Fibroblast of lung (primary cell): ENCODE measurements at regions not wholly inside any gene's neighbourhood (a gene's known extent, or its start where the extent isn't known, plus 50 kb on each side); places are given as distances from the start of the nearest gene placed in this dataset.
"Not testable (repeated sequence)": the region's sequence is repeated elsewhere in the genome, so short reads cannot be mapped to it uniquely, and the experiment has no call there.

ENCODE experiments used
- DNase-seq, 2 donors: peaks; one replicate each; pipeline versions ENCODE4 v3.0.0 to v3.0.0-alpha.2; 2010; ENCODE audit warnings: low read depth in 2 of 2
- H2AFZ ChIP-seq: 2 replicates; pipeline ENCODE4 v1.5.1; 2012; ENCODE audit warnings: low read length, control low read depth, inconsistent platforms
- H3K27ac ChIP-seq: 2 replicates; pipeline ENCODE4 v1.5.1; 2011; ENCODE audit warnings: low read length, control low read depth; ENCODE audit not compliant: insufficient read depth
- H3K27me3 ChIP-seq: 2 replicates; pipeline ENCODE4 v1.5.1; 2011; ENCODE audit warnings: mild to moderate bottlenecking, low read length; ENCODE audit not compliant: control insufficient read depth, insufficient read depth
- H3K36me3 ChIP-seq: 2 replicates; pipeline ENCODE4 v1.5.1; 2011; ENCODE audit warnings: low read length; ENCODE audit not compliant: control insufficient read depth, insufficient read depth
- H3K4me1 ChIP-seq: 2 replicates; pipeline ENCODE4 v1.5.1; 2011; ENCODE audit warnings: low read length; ENCODE audit not compliant: control insufficient read depth, insufficient read depth; ENCODE audit errors: extremely low read depth
- H3K4me2 ChIP-seq: 2 replicates; pipeline ENCODE4 v1.5.1; 2011; ENCODE audit warnings: low read length, control low read depth; ENCODE audit not compliant: insufficient read depth; ENCODE audit errors: extremely low read depth
- H3K4me3 ChIP-seq, 4 experiments: fragments of 200-600 bp in 1 of 4; sonication (generic) in 1 of 4; replicated peaks in 1 of 4; 2 replicates each; pipeline ENCODE4 v1.5.1; 2011 to 2016; ENCODE audit warnings: low read length in 4 of 4, low read depth in 3 of 4, mild to moderate bottlenecking in 3 of 4, control low read depth in 2 of 4, inconsistent platforms in 1 of 4, mixed read lengths in 1 of 4; ENCODE audit not compliant: insufficient read depth in 1 of 4; ENCODE audit errors: control extremely low read depth in 1 of 4
- H3K79me2 ChIP-seq: 2 replicates; pipeline ENCODE4 v1.5.1; 2012; ENCODE audit warnings: mild to moderate bottlenecking, low read length, inconsistent platforms; ENCODE audit not compliant: control insufficient read depth, insufficient read depth
- H3K9ac ChIP-seq: 2 replicates; pipeline ENCODE4 v1.5.1; 2011; ENCODE audit warnings: mild to moderate bottlenecking, low read length, control low read depth; ENCODE audit not compliant: insufficient read depth
- H3K9me3 ChIP-seq: 2 replicates; pipeline ENCODE4 v1.5.1; 2012; ENCODE audit warnings: low read depth, low read length; ENCODE audit not compliant: control insufficient read depth, insufficient read depth
- H4K20me1 ChIP-seq: 2 replicates; pipeline ENCODE4 v1.5.1; 2011; ENCODE audit warnings: low read length; ENCODE audit not compliant: control insufficient read depth, insufficient read depth; ENCODE audit errors: extremely low read depth
- CTCF ChIP-seq, 2 donors: IDR thresholded peaks in 1 of 2; conservative IDR thresholded peaks in 1 of 2; 1 replicate in 1 of 2; 2 replicates in 1 of 2; pipeline ENCODE4 v1.5.1; 2011 to 2012; ENCODE audit warnings: low read length in 2 of 2, control low read depth in 1 of 2, inconsistent platforms in 1 of 2, low read depth in 1 of 2, mild to moderate bottlenecking in 1 of 2
- EZH2 ChIP-seq: IDR thresholded peaks from 2 replicates; pipeline ENCODE4 v1.5.1; 2012; ENCODE audit warnings: low read length, control low read depth, mild to moderate bottlenecking; ENCODE audit errors: missing control alignments

- H3K79me2 ChIP-seq, result no peaks in the 10 kb centered on the region
- no peaks in the 10 kb centered on the region for H3K27me3 ChIP-seq
- H3K9ac ChIP-seq, result no peak overlapping the region
- no peaks in the 10 kb centered on the region for H3K4me1 ChIP-seq
- no peaks in the 10 kb centered on the region for H4K20me1 ChIP-seq
- TF ChIP-seq EZH2, result no peak
- TF ChIP-seq CTCF (conservative IDR thresholded peaks at IDR 0.05 in 1 of 2, IDR thresholded peaks at IDR 0.05 in 1 of 2; ENCODE audit: low read depth in 1 of 2, low read length in 2 of 2), result no peak
- no peaks in the 10 kb centered on the region for H3K9me3 ChIP-seq
- DNase-seq, result peak in 1 of 2 donors; percentile 7
- H3K4me2 ChIP-seq, result no peak overlapping the region
- no peak overlapping the region for H3K4me3 ChIP-seq
- no peak overlapping the region for H3K27ac ChIP-seq
- no peaks in the 10 kb centered on the region for H3K36me3 ChIP-seq
- no peak overlapping the region for H2AFZ ChIP-seq
Measured at GRCh38 chr3:147157631-147158030, 248.7 kb downstream of the ZIC4 start.

GRCh38 chr3:147154988-147155387 is 251.4 kb downstream of the ZIC4 start:
- not testable (repeated sequence) for H3K79me2 ChIP-seq, H3K9ac ChIP-seq, H3K36me3 ChIP-seq, H4K20me1 ChIP-seq, H3K4me1 ChIP-seq, H3K4me3 ChIP-seq, H2AFZ ChIP-seq, H3K27ac ChIP-seq, H3K27me3 ChIP-seq, H3K4me2 ChIP-seq, DNase-seq, H3K9me3 ChIP-seq

GRCh38 chr3:147153830-147154539 is 252.4 kb downstream of the ZIC4 start:
- H3K9me3 ChIP-seq, result no peaks in the 10 kb centered on the region

More at GRCh38 chr3:147153830-147154539, 252.4 kb downstream of the ZIC4 start:
- no peak for DNase-seq
- no peak overlapping the region for H3K4me2 ChIP-seq
- no peaks in the 10 kb centered on the region for H3K27me3 ChIP-seq
- no peaks in the 10 kb centered on the region for H3K36me3 ChIP-seq
- no peaks in the 10 kb centered on the region for H4K20me1 ChIP-seq
- no peak overlapping the region for H2AFZ ChIP-seq
- no peaks in the 10 kb centered on the region for H3K79me2 ChIP-seq
- no peak overlapping the region for H3K27ac ChIP-seq
- TF ChIP-seq CTCF (conservative IDR thresholded peaks at IDR 0.05 in 1 of 2, IDR thresholded peaks at IDR 0.05 in 1 of 2; ENCODE audit: low read depth in 1 of 2, low read length in 2 of 2) (no peak), EZH2 (no peak)
- no peak overlapping the region for H3K4me3 ChIP-seq
- no peaks in the 10 kb centered on the region for H3K4me1 ChIP-seq
- no peak overlapping the region for H3K9ac ChIP-seq
